H1 (cell line): ENCODE measurements at regions not wholly inside any gene's neighbourhood (a gene's known extent, or its start where the extent isn't known, plus 50 kb on each side); places are given as distances from the start of the nearest gene placed in this dataset.

ENCODE experiments used
- CEBPB ChIP-seq: IDR thresholded peaks from 2 replicates; pipeline ENCODE4 v1.6.1; 2012; ENCODE audit warnings: low read depth, low read length
- EP300 ChIP-seq, 2 experiments: IDR thresholded peaks; 1 replicate in 1 of 2; 2 replicates in 1 of 2; pipeline ENCODE4 v1.6.1; 2011 to 2012; ENCODE audit warnings: low read depth in 2 of 2, low read length in 2 of 2, mild to moderate bottlenecking in 2 of 2, borderline replicate concordance in 1 of 2, inconsistent platforms in 1 of 2, moderate library complexity in 1 of 2
- PHF8 ChIP-seq: fragments of 200-600 bp; sonication (generic); conservative IDR thresholded peaks from 2 replicates; pipeline ENCODE4 v1.7.1; 2012; ENCODE audit warnings: low read depth, mild to moderate bottlenecking, inconsistent platforms, low read length, moderate library complexity

DNA sequence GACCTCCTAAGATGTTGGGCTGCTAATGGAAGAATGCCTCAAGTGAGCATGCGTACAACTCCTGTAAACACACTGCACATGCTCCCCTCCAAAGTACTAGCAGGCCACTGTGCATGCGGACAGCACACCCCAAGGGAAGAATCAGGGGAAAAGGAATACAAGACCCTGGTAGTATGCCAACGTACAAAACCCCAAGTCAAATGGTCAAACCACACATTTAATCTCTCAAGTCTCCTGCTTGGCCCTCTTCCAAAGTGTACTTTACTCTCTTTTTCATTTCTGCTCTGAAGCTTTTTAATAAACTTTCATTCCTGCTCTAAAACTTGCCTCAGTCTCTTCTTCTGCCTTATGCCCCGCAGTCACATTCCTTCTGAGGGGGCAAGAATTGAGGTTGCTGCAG, 466.4 kb downstream of the DMRTA1 start (continued):
- TF ChIP-seq EP300 (IDR thresholded peaks at IDR 0.05; ENCODE audit: borderline replicate concordance in 1 of 2, low read depth in 2 of 2, low read length in 2 of 2), result no peak
- TF ChIP-seq PHF8, result no peak
- TF ChIP-seq CEBPB, result no peak
